Heart left ventricle (tissue), 13 donors: ENCODE measurements at regions not wholly inside any gene's neighbourhood (a gene's known extent, or its start where the extent isn't known, plus 50 kb on each side); places are given as distances from the start of the nearest gene placed in this dataset.
"Not testable (repeated sequence)": the region's sequence is repeated elsewhere in the genome, so short reads cannot be mapped to it uniquely, and the experiment has no call there.

ENCODE experiments used
- POLR2A ChIP-seq, 2 donors: fragments of 450-650 bp; IDR thresholded peaks; one replicate each; pipeline ENCODE4 v1.6.1; 2017; ENCODE audit warnings: antibody characterized with exemption in 2 of 2, mild to moderate bottlenecking in 2 of 2, moderate library complexity in 2 of 2
- TF ChIP-seq, protein P1 (sequence below), 12 donors: fragments of 200-600 bp; sonication (generic) in 4 of 12; IDR thresholded peaks; one replicate each; pipeline versions ENCODE4 v1.5.0 to v1.8.0; 2018 to 2022; ENCODE audit warnings: antibody characterized with exemption in 12 of 12, mild to moderate bottlenecking in 5 of 12
- donor health status: ischemic (EF 13 %, LVEDD 7.1; RV severe dilation, severe dysfunction).
- donor health status: DM: no; HTN: yes; CAD: no.
- donor health status: DM: no; HTN: no; CAD: no.
- donor health status: ischemic (EF 25% LVEDD 6.9; RV normal size, moderate dysfunction).
- donor health status: ischemic (EF 25% LVEDD 5.7; RV mildly dilated, moderate dysfunction).
- donor health status: ischemic (EF 35%, LVEDD 5.7; RV mildly dilated, moderate dysfunction).
- donor health status: nonischemic (EF 11% LVEDD 7.7; RV severe dilation, severe dysfunction).
- donor health status: DM: yes; HTN: yes; CAD: no.
- donor health status: PGD.
- donor health status: ischemic (EF 29% LVEDD 5.4; RV normal size, mild dysfunction).
- donor health status: nonischemic (EF 23%, LVEDD 6.1; RV moderate dilation, normal function).

DNA sequence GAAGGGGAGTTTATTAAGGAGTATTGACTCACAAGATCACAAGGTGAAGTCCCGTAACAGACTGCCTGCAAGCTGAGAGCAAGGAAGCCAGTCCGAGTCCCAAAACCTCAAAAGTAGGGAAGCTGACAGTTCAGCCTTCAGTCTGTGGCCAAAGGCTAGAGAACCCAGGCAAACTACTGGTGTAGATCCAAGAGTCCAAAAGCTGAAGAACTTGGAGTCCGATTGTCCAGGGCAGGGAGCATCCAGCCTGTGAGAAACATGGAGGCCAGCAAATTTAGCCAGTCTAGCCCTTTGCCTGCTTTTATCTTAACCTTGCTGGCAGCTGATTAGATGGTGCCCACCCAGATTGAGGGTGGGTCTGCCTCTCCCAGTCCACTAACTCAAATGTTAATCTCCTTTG lies 621.9 kb upstream of the ITGA1 start:
- TF ChIP-seq, protein P1, sequence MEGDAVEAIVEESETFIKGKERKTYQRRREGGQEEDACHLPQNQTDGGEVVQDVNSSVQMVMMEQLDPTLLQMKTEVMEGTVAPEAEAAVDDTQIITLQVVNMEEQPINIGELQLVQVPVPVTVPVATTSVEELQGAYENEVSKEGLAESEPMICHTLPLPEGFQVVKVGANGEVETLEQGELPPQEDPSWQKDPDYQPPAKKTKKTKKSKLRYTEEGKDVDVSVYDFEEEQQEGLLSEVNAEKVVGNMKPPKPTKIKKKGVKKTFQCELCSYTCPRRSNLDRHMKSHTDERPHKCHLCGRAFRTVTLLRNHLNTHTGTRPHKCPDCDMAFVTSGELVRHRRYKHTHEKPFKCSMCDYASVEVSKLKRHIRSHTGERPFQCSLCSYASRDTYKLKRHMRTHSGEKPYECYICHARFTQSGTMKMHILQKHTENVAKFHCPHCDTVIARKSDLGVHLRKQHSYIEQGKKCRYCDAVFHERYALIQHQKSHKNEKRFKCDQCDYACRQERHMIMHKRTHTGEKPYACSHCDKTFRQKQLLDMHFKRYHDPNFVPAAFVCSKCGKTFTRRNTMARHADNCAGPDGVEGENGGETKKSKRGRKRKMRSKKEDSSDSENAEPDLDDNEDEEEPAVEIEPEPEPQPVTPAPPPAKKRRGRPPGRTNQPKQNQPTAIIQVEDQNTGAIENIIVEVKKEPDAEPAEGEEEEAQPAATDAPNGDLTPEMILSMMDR (IDR thresholded peaks at IDR 0.05): not testable (repeated sequence)
- not testable (repeated sequence) for TF ChIP-seq POLR2A (IDR thresholded peaks at IDR 0.05)
